GM12872 (cell line): ENCODE measurements at regions not wholly inside any gene's neighbourhood (a gene's known extent, or its start where the extent isn't known, plus 50 kb on each side); places are given as distances from the start of the nearest gene placed in this dataset.

Source experiments
- TF ChIP-seq, protein P1 (sequence below): IDR thresholded peaks from 3 replicates; pipeline ENCODE4 v1.5.1; 2011; ENCODE audit warnings: low read depth, mild to moderate bottlenecking, low read length, moderate library complexity; ENCODE audit not compliant: insufficient read depth

DNA sequence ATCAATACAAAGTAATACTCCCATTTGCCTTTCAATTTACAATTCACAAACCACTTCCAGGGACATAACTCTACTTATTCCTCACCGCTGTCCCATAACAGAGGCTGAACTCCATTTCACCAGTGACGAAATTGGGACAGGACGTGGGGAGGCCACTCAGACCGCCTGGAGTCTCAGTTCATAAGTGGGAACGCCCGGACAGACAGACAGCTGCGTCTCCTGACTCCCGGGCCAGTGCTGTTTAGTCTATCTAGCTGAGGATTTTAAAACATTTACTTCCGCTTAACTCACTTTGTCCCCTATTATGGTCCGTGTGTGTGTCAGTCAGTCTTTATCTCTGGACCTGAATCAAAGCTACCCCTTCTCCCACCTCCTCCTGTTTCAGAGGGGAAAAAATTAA is 67.4 kb upstream of the ZNF438 start:
- TF ChIP-seq, protein P1, sequence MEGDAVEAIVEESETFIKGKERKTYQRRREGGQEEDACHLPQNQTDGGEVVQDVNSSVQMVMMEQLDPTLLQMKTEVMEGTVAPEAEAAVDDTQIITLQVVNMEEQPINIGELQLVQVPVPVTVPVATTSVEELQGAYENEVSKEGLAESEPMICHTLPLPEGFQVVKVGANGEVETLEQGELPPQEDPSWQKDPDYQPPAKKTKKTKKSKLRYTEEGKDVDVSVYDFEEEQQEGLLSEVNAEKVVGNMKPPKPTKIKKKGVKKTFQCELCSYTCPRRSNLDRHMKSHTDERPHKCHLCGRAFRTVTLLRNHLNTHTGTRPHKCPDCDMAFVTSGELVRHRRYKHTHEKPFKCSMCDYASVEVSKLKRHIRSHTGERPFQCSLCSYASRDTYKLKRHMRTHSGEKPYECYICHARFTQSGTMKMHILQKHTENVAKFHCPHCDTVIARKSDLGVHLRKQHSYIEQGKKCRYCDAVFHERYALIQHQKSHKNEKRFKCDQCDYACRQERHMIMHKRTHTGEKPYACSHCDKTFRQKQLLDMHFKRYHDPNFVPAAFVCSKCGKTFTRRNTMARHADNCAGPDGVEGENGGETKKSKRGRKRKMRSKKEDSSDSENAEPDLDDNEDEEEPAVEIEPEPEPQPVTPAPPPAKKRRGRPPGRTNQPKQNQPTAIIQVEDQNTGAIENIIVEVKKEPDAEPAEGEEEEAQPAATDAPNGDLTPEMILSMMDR, result no peak

- TF ChIP-seq, protein P1, result no peak
Measured at GRCh38 chr10:31099664-31100063, 68.0 kb upstream of the ZNF438 start.

- TF ChIP-seq, protein P1, result no peak
Measured at GRCh38 chr10:31100115-31100601, 68.5 kb upstream of the ZNF438 start.

DNA sequence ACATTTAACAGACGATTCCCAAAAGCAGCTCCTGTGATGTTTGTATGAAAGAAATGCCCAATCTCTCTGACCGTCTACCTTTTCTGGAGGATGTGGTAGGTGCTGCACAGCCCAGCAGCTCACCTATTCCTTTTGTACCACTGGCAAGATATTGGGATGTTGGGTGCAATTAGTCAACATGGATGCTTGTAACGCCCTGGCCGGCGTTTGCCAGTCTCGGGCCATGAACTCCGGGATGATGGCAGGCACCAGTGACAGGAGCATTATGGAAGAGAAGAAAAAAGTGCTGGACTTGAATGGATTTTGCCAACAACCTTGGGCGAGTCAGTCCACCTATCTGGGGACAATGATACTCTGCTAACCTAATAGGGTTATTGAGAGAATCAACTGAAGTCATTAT is 69.0 kb upstream of the ZNF438 start:
- TF ChIP-seq, protein P1, result no peak

- TF ChIP-seq, protein P1, result no peak
Measured at GRCh38 chr10:31101123-31101522, 69.5 kb upstream of the ZNF438 start.

DNA sequence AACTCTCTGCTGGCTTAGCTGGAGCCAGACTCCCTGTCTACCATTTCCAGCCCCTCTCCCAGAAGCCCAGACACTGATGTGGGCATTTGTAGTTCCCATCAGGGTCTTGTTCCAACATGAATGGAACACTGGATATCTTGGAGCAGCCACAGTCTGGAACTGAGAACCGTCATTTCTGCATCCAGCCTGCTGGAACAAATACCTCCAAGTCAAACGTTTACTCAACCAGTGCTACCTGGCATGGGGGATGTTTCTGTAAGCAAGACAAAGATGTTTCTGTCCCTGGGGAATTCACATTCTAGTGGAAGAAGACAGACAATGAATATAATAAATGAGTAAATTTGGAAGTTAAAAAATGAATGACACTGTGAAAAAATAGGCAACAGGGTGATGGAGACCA is 70.8 kb upstream of the ZNF438 start:
- TF ChIP-seq, protein P1, result no peak

- TF ChIP-seq, protein P1, result no peak
Measured at GRCh38 chr10:31103112-31103511, 71.4 kb upstream of the ZNF438 start.
